ENCODE measurements at regions not wholly inside any gene's neighbourhood (a gene's known extent, or its start where the extent isn't known, plus 50 kb on each side); places are given as distances from the start of the nearest gene placed in this dataset.
"Not testable (repeated sequence)": the region's sequence is repeated elsewhere in the genome, so short reads cannot be mapped to it uniquely, and the experiment has no call there.

GRCh38 chr21:15208786-15209185 is 144.0 kb upstream of the NRIP1 start:
- no peak for DNase-seq
- TF ChIP-seq, protein P1, sequence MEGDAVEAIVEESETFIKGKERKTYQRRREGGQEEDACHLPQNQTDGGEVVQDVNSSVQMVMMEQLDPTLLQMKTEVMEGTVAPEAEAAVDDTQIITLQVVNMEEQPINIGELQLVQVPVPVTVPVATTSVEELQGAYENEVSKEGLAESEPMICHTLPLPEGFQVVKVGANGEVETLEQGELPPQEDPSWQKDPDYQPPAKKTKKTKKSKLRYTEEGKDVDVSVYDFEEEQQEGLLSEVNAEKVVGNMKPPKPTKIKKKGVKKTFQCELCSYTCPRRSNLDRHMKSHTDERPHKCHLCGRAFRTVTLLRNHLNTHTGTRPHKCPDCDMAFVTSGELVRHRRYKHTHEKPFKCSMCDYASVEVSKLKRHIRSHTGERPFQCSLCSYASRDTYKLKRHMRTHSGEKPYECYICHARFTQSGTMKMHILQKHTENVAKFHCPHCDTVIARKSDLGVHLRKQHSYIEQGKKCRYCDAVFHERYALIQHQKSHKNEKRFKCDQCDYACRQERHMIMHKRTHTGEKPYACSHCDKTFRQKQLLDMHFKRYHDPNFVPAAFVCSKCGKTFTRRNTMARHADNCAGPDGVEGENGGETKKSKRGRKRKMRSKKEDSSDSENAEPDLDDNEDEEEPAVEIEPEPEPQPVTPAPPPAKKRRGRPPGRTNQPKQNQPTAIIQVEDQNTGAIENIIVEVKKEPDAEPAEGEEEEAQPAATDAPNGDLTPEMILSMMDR (IDR thresholded peaks at IDR 0.05; ENCODE audit: low read depth, low read length, missing control alignments), result no peak
- H3K36me3 ChIP-seq (replicated peaks), result no peaks in the 10 kb centered on the region
- in situ Hi-C loops (cut with HindIII; ENCODE audit: low pct_ligation_motif_present, low sequenced_read_pairs), result no loop called here
- H3K27ac ChIP-seq, result no peak overlapping the region
- H3K27me3 ChIP-seq (replicated peaks), result no peaks in the 10 kb centered on the region
- no peak overlapping the region for H3K4me3 ChIP-seq (ENCODE audit: low read depth, low read length)

GRCh38 chr21:15209224-15209623 is 144.4 kb upstream of the NRIP1 start:
- Histone ChIP-seq H3K27me3 (replicated peaks) (no peaks in the 10 kb centered on the region), H3K36me3 (replicated peaks) (no peaks in the 10 kb centered on the region), H3K27ac (no peak overlapping the region), H3K4me3 (ENCODE audit: low read depth, low read length) (no peak overlapping the region)
- TF ChIP-seq, protein P1 (IDR thresholded peaks at IDR 0.05; ENCODE audit: low read depth, low read length, missing control alignments), result no peak
- no peak for DNase-seq
- in situ Hi-C loops (cut with HindIII; ENCODE audit: low pct_ligation_motif_present, low sequenced_read_pairs), result no loop called here

DNA sequence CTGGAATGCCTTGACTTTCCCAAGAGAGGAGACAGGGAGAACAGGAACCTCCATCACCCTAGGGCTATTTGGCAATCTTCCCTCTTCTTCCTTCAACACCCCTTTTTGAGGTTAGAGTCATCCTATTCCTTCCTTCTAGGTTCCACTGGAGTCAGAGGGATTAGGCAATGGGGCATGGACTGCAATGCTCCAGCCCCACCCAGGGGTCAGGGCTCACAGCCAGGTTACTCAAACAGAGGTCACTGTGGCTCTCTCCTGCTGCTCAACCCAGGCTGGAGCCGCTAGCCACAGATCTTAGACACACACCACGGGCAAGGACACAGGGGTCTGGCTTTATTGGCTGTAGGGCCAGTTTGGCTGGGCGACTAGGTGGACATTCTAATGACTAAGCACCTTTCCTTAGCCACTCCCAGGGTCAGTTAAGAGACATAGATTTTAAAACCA is 145.5 kb upstream of the NRIP1 start:
- no peak for DNase-seq
- Histone ChIP-seq H3K27me3 (replicated peaks) (no peaks in the 10 kb centered on the region), H3K27ac (no peak overlapping the region), H3K4me3 (ENCODE audit: low read depth, low read length) (no peak overlapping the region), H3K36me3 (replicated peaks) (no peaks in the 10 kb centered on the region)
- in situ Hi-C loops (cut with HindIII; ENCODE audit: low pct_ligation_motif_present, low sequenced_read_pairs), result no loop called here
- TF ChIP-seq, protein P1 (IDR thresholded peaks at IDR 0.05; ENCODE audit: low read depth, low read length, missing control alignments), result no peak

DNA sequence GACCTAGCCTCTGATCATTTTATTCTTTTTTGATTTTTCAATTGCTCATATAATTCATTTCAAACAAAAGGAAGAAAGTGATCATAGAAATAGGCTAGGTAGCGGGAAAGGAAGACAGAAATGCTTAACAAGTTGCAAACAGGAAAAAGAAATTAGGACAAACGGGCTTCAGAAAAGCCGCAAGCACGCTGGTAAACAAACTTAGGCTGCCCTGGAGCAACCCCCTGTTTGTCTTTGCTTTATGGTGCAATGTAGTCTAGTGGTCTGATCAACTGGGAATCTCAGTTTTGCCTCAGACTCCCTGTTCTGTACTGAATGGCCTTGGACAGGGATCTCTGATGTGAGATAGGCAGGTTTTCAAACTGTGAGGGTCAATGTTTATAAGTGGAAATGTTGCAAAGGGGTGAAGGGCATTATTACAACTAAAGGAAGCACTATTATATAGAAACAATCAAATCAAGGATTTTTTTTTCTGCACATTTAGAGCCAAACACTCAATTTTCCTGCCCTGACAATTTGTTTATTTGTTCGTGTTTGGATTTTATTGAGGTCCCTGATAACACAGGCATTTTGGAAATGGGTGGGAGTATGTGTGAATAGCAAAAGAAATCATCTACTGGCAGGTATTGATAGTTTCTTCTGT is 146.8 kb upstream of the NRIP1 start:
- Histone ChIP-seq H3K36me3 (replicated peaks) (no peaks in the 10 kb centered on the region), H3K4me3 (ENCODE audit: low read depth, low read length) (no peak overlapping the region), H3K27ac (no peak overlapping the region), H3K27me3 (replicated peaks) (no peaks in the 10 kb centered on the region)
- in situ Hi-C loops (cut with HindIII; ENCODE audit: low pct_ligation_motif_present, low sequenced_read_pairs), result no loop called here
- TF ChIP-seq, protein P1 (IDR thresholded peaks at IDR 0.05; ENCODE audit: low read depth, low read length, missing control alignments), result no peak
- no peak for DNase-seq

DNA sequence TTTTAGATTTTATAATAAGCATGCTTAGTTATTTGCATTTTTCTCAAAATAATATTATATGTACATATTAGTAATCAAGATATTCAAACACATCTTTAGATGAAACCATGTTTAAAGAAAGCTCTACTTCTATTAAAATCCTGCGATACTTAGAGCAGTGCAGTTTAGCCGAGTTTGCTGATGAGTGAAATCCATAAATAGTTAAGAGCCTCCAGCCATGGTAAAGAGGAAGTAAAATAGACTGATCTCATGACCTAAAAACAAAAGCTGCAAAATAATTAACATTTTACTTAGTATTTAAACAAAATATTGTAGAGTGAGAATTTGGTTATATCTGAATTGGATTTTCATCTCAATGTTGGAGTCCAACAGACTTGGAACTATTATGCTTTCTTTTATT is 147.4 kb upstream of the NRIP1 start:
- in situ Hi-C loops (cut with HindIII; ENCODE audit: low pct_ligation_motif_present, low sequenced_read_pairs), result no loop called here
- no peaks in the 10 kb centered on the region for H3K36me3 ChIP-seq (replicated peaks)
- no peak overlapping the region for H3K4me3 ChIP-seq (ENCODE audit: low read depth, low read length)
- TF ChIP-seq, protein P1 (IDR thresholded peaks at IDR 0.05; ENCODE audit: low read depth, low read length, missing control alignments), result no peak
- H3K27ac ChIP-seq, result no peak overlapping the region
- DNase-seq, result no peak
- H3K27me3 ChIP-seq (replicated peaks), result no peaks in the 10 kb centered on the region

DNA sequence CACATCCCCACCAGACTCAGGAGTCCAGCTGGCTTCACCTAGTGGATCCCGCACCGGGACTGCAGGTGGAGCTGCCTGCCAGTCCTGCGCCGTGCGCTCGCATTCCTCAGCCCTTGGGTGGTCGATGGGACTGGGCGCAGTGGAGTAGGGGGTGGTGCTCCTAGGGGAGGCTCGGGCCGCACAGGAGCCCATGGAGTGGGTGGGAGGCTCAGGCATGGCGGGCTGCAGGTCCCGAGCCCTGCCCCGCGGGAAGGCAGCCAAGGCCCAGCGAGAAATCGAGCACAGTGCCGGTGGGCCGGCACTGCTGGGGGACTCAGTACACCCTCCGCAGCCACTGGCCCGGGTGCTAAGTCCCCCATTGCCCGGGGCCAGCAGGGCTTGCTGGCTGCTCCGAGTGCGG is 153.7 kb upstream of the NRIP1 start:
- H3K27ac ChIP-seq; in situ Hi-C loops (cut with HindIII; ENCODE audit: low pct_ligation_motif_present, low sequenced_read_pairs); DNase-seq; H3K27me3 ChIP-seq (replicated peaks); H3K36me3 ChIP-seq (replicated peaks); H3K4me3 ChIP-seq (ENCODE audit: low read depth, low read length): not testable (repeated sequence)

Data from brain microvascular endothelial cell (primary cell).